Left lung (tissue), 4 donors: ENCODE measurements at regions not wholly inside any gene's neighbourhood (a gene's known extent, or its start where the extent isn't known, plus 50 kb on each side); places are given as distances from the start of the nearest gene placed in this dataset.

Experiments used
- ATAC-seq: fragments of 200-7000 bp; cut with Tn5 transposase; one replicate; pipeline ENCODE4 v1.9.1; 2020; ENCODE audit warnings: moderate library complexity
- DNase-seq, 4 donors: peaks; one replicate each; pipeline ENCODE4 v3.0.0-alpha.2; 2013 to 2020
- H3K27ac ChIP-seq, 2 donors: fragments of 200-600 bp; sonication (generic) in 1 of 2; one replicate each; pipeline versions ENCODE4 v1.5.0 to v1.8.0; 2020 to 2021
- H3K27me3 ChIP-seq, 2 donors: fragments of 200-600 bp; sonication (generic) in 1 of 2; one replicate each; pipeline versions ENCODE4 v1.5.0 to v1.8.0; 2020 to 2021
- H3K36me3 ChIP-seq, 2 donors: fragments of 200-600 bp; sonication (generic) in 1 of 2; one replicate each; pipeline versions ENCODE4 v1.5.0 to v1.8.0; 2020 to 2021
- H3K4me1 ChIP-seq, 2 donors: fragments of 200-600 bp; one replicate each; pipeline ENCODE4 v1.8.0; 2021
- H3K4me3 ChIP-seq, 2 donors: fragments of 200-600 bp; sonication (generic) in 1 of 2; one replicate each; pipeline versions ENCODE4 v1.5.0 to v1.8.0; 2020 to 2021; ENCODE audit warnings: mild to moderate bottlenecking in 1 of 2
- H3K9me3 ChIP-seq, 2 donors: fragments of 200-600 bp; sonication (generic) in 1 of 2; one replicate each; pipeline versions ENCODE4 v1.5.0 to v1.8.0; 2020 to 2021
- intact Hi-C, 2 donors: fragments of 100-400 bp; cut with DNase I; formaldehyde crosslinking; loops; one replicate each; pipeline versions ENCODE4 v1.11.2 to v1.14.2; 2022
- TF ChIP-seq, protein P1 (sequence below), 2 donors: fragments of 200-600 bp; sonication (generic) in 1 of 2; IDR thresholded peaks; one replicate each; pipeline versions ENCODE4 v1.5.0 to v1.8.0; 2021; ENCODE audit warnings: antibody characterized with exemption in 2 of 2
- donor health status: DM: no; HTN: yes; CAD: no.
- donor health status: DM: no; HTN: no; CAD: no.

DNA sequence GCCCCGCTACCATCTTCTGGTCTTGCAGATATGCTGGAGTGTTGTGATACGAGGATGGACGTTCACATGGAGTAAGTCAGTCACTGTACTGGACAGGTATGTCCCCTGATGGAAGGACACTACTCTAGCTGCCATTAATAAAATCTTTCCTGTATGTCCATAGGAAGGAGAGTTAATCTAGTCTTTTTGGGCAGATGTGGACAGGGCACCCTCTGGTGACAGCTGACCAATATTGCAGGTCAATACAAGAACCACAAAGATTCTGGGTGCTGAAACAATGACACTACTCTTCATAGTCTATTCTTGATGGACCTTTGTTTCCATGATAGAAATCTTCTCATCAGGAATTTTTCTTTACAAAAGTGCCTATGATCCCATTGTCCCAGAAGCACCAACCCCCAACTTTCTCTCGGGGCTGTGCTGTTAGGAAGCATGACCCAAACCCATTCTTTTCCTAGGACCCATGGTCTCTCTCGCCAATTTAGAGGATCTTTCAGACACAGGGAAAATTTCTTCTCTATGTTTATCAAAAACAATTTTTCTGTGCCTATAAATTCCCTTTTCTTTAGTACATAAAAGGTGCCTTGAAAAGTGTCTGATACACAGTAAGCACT is 376.9 kb downstream of the DTWD2 start:
- no peak overlapping the region for H3K27ac ChIP-seq
- H3K27me3 ChIP-seq, result no peaks in the 10 kb centered on the region
- intact Hi-C loops, result no loop called here
- no peak overlapping the region for H3K4me3 ChIP-seq
- DNase-seq, result no peak
- no peaks in the 10 kb centered on the region for H3K36me3 ChIP-seq
- no peaks in the 10 kb centered on the region for H3K4me1 ChIP-seq
- no peaks in the 10 kb centered on the region for H3K9me3 ChIP-seq
- TF ChIP-seq, protein P1, sequence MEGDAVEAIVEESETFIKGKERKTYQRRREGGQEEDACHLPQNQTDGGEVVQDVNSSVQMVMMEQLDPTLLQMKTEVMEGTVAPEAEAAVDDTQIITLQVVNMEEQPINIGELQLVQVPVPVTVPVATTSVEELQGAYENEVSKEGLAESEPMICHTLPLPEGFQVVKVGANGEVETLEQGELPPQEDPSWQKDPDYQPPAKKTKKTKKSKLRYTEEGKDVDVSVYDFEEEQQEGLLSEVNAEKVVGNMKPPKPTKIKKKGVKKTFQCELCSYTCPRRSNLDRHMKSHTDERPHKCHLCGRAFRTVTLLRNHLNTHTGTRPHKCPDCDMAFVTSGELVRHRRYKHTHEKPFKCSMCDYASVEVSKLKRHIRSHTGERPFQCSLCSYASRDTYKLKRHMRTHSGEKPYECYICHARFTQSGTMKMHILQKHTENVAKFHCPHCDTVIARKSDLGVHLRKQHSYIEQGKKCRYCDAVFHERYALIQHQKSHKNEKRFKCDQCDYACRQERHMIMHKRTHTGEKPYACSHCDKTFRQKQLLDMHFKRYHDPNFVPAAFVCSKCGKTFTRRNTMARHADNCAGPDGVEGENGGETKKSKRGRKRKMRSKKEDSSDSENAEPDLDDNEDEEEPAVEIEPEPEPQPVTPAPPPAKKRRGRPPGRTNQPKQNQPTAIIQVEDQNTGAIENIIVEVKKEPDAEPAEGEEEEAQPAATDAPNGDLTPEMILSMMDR (IDR thresholded peaks at IDR 0.05), result peak; percentile 20 to 47
- peak; percentile 83 for ATAC-seq

DNA sequence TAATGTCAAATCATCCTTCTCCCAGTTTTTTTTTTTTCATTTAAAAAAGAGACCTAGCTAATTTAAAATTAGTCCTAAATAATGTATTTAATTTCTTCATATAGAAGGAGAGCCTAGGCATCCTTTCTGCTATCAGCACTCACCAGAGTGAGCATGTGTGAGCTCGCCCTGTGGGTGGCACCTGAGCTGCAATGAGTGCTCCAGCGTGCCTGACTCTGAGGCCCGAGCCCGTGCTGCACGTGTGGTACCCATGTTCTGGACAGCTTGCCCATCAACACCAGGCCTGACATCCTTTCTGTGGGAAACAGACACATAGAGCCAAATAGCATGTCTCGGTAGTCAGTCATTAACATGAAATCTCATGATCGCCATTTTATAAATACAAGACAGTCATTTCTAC is 381.4 kb downstream of the DTWD2 start:
- no peaks in the 10 kb centered on the region for H3K4me1 ChIP-seq
- H3K36me3 ChIP-seq, result no peaks in the 10 kb centered on the region
- TF ChIP-seq, protein P1 (IDR thresholded peaks at IDR 0.05), result no peak
- H3K27ac ChIP-seq, result no peak overlapping the region
- no peaks in the 10 kb centered on the region for H3K9me3 ChIP-seq
- H3K27me3 ChIP-seq, result no peaks in the 10 kb centered on the region
- ATAC-seq (no peak), DNase-seq (no peak)
- intact Hi-C loops, result no loop called here
- no peak overlapping the region for H3K4me3 ChIP-seq

DNA sequence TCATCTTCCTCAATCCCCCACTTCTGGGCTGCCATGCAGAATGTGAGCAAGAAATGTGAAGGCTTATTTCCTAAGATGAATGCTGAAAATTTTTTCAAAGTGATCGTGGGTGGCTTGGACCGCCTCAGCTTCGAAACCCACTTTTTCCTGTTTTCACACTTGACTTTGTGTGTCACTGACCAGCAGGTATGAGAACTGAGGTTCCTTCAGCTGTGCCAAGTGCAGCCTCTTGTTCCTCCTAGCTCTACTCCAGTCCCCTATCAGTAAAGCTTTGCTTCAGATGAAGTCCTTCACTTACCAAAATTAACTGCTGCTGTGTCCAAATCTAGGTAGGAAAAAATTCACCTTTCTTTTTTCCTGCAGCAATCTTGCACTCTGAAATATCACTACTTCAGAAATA is 382.6 kb downstream of the DTWD2 start:
- DNase-seq, result no peak
- intact Hi-C loops, result no loop called here
- no peaks in the 10 kb centered on the region for H3K9me3 ChIP-seq
- H3K27ac ChIP-seq, result no peak overlapping the region
- no peak overlapping the region for H3K4me3 ChIP-seq
- TF ChIP-seq, protein P1 (IDR thresholded peaks at IDR 0.05), result no peak
- no peaks in the 10 kb centered on the region for H3K36me3 ChIP-seq
- H3K27me3 ChIP-seq, result no peaks in the 10 kb centered on the region
- no peaks in the 10 kb centered on the region for H3K4me1 ChIP-seq
- ATAC-seq, result no peak

DNA sequence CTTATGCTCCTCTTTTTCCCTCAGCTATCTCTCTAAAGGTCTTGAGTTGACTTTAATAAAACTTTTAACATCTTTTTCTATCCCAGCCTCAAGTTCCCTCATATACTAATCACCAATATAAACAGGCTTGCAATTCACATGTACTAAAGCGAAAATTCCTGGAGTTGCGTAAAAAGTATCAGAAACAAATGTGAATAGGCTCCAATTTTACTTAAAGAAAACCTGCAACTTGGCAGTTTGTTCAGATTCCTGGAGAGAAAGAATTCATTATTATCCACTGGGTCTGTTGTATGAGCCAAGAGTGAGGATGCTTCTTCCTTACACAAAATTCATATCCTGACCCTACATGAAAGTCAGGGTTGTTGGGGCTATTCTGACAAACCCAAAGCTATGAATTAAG is 384.2 kb downstream of the DTWD2 start:
- no peaks in the 10 kb centered on the region for H3K9me3 ChIP-seq
- intact Hi-C loops, result no loop called here
- TF ChIP-seq, protein P1 (IDR thresholded peaks at IDR 0.05), result no peak
- no peaks in the 10 kb centered on the region for H3K27me3 ChIP-seq
- H3K4me3 ChIP-seq, result no peak overlapping the region
- no peaks in the 10 kb centered on the region for H3K36me3 ChIP-seq
- no peaks in the 10 kb centered on the region for H3K4me1 ChIP-seq
- DNase-seq (no peak), ATAC-seq (no peak)
- H3K27ac ChIP-seq, result no peak overlapping the region

DNA sequence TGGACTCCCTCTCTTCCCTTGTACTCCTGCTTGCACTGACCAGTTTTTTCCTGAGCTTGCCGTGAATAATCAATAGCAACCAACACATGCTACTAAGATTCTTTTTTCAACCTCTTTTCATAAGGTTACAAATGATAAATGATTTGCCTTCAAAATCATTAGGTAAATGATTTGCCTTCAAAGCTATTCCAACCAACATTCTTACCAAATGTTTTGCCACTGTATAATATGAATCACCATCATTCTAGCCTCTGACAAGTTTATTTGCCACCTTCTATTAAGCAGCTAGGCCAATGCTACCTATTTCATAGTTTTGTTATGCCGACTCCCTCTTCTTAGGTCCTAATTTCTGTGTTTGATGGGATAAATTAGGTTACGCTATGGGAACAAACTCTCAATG is 385.1 kb downstream of the DTWD2 start:
- Histone ChIP-seq H3K4me1 (no peaks in the 10 kb centered on the region), H3K36me3 (no peaks in the 10 kb centered on the region), H3K9me3 (no peaks in the 10 kb centered on the region), H3K27ac (no peak overlapping the region), H3K27me3 (no peaks in the 10 kb centered on the region), H3K4me3 (no peak overlapping the region)
- intact Hi-C loops, result no loop called here
- TF ChIP-seq, protein P1 (IDR thresholded peaks at IDR 0.05), result no peak
- DNase-seq (no peak), ATAC-seq (no peak)
